Anterior cingulate cortex (tissue), 58 donors: ENCODE measurements at regions not wholly inside any gene's neighbourhood (a gene's known extent, or its start where the extent isn't known, plus 50 kb on each side); places are given as distances from the start of the nearest gene placed in this dataset.
A peak's percentile ranks its signal among the peaks of the same experiment; 100 is the strongest.
"Not testable (repeated sequence)": the region's sequence is repeated elsewhere in the genome, so short reads cannot be mapped to it uniquely, and the experiment has no call there.

ENCODE experiments used
- DNase-seq, 58 donors: peaks; one replicate each; lab custom pipeline; 2025; lab: John Stamatoyannopoulos, UW

DNA sequence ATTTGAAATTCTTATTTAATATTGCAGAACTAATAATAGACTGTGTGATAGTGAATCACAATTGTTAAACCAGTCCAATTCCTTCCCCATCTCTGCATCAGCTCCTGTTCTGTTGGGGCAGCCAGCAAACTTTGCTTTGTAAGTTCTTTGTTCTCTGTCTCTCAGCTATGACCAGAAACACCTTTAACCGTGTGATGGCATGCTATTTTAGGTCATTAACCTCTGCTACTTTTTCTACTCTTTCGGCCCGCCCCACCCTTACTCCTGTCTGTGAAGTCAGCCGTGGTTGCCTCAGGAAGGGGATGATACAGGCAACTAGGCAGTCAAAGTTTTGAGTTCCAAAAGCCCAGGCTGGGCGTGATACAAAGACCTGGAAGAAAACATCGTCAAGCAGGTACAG lies 51.3 kb upstream of the EGFL6 start:
- no peak for DNase-seq

- no peak for DNase-seq
Measured at GRCh38 chrX:13515211-13515930, 54.0 kb upstream of the EGFL6 start.

DNA sequence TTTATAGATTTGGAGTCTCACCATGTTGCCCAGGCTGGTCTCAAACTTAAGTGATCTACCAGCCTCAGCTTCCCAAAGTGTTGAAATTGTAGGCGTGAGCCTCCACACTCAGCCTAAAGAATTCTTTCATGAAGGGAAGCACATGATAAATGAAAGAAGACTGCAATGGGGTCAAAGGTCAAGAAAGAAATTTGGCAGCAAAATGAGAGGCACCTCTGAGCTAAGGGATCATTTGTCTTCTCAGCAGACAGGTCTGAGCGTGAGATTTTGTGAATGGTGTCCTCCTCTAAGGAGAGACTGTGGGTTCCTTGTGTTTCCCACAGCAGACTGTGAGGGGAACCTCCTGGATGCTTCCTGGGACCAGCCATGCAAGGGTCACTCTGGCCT lies 57.5 kb upstream of the EGFL6 start:
- no peak for DNase-seq

DNA sequence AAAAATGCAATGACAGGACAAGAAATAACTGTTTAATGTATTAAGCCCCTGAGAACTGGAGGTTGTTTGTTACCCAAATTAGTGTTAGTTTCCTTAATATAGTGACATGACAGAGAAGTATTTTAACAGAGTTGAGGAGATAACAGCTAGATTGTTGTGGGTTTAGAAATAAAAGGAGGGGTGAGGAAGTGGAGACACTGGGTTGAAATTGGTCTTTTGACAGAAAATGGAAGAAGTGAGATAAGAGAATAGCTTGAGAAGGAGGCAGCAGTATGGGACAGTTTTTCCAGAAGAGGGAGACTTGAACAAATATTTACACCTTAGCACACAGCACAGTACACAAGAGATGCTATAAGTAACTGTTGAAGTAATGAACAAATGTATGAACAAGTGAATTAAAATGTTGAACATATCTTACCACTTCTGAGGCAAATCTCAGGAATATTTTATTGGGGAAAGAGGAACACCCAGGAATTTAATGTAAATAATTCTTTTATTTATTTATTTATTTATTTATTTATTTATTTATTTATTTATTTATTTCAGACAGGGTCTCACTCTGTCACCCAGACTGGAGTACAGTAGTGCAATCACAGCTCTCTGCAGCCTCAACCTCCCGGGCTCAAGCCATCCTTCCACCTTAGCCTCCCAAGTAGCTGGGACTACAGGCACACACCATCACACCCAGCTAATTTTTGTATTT lies 58.0 kb upstream of the EGFL6 start:
- no peak for DNase-seq

DNA sequence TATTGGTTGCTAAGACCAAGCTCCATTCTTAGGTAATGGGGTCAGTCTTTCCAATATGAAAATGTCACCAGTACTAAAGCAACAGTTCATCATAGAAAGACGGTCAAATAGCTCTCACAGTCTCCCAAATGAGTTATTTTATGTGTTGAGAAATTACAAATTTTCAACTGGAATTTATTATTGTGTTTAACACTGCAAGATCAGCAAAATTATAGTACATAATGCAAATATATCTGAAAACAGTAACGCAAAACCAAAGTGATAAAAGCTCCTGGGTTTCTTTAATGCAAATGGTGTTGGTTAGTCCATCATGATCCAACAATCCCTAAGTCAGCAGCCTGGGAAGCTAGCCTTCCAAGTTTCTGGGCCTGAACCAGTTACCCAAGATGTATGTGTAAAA lies 61.5 kb upstream of the EGFL6 start:
- DNase-seq = no peak

DNA sequence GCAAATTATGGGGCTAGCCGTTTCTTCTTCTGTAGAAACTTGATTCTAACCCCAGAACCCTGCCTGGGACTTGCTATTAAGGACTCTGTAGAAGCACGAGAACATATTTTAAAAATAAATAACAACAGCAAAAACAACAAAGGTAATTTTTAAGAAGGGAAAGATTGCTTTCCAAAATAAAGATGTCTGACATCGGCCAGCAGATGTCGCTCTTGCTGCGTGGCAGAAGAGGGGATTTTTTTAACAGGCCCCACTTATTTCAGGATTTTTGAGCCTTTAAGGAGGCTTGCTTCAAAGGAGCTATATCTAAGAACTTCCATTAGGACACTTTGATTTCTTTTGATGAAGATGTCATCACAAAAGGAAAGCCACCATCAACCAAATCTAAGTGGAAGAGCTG lies 62.8 kb upstream of the EGFL6 start:
- DNase-seq = peak in 15 of 58 donors; percentile 0 to 20 (median 1)

- no peak for DNase-seq
Measured at GRCh38 chrX:13502590-13502989, 66.8 kb upstream of the EGFL6 start.

DNA sequence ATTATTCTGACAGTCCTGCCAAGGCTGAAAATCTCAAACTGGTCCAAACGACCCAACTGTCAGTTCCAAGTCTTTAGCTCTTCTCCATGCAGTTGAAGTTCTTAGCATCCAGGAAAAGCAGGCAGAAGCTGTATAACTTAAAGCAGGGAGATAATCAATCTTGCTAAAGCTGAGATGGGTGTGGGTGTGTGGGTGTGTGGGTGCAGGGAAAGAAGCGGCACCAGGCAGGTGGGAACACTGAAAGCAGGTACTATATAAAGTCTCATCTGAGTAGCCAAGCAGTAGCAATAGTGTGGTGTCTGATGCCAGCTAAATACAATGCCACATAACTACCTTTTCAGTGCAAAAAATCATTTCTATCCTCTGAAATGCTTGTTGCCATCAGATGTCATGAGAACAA lies 69.7 kb upstream of the EGFL6 start:
- DNase-seq = no peak

DNA sequence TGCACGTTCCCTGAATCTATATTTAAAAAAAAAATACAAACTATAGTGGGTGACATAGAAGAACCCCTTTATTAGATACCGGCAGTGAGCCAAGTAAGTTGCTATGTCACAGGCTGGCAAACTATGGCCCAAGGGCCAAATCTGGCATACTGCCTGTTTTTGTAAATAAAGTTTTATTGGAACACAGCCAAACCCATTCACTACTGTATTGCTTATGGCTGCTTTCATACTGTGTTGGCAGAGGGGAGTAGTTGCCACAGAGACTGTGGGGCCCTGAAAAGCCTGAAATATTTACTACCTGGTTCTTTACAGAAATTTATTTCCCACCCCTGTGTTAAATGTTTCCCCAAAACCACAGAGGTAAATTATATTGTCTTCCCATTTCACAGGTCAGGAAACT lies 71.2 kb upstream of the EGFL6 start:
- no peak for DNase-seq

DNA sequence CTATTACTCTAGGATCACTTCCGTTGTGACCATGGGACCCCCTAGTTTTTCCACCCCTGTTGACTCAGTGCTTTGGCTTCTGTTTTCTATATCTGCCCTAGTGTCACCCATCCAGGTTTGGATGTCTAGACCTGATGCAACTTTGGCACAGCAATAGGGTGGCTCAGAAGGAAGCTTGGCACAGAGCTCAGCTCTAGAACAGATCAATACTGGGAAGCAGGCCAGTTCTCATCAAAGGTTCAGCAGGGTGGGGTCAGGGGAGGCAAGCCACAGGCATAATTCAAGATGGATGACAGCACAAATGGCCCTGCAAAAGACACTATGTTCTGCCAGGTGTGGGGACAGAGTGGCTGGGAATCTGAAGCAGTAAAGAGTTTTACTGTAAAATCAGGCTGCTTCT lies 74.2 kb upstream of the EGFL6 start:
- DNase-seq = no peak

- DNase-seq = no peak
Measured at GRCh38 chrX:13494562-13494961, 74.8 kb upstream of the EGFL6 start.

DNA sequence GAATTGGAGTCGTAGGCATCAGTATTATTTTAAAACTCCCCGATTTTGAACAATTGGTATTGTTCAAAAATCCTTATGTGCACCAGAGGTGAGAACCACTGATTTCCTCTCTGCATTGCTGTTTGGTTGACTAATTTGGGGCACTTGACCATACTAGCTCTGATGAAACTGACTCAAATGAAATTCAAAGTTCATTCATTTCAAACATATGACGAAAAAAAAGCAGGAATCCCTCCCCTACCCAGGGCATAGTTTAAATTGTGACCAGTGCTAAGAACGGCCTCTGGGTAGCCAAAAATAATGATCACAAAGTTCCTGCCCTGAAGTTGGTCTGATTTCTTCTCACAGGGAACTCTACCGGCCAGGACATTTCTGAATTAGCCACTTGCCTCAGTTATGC lies 75.7 kb upstream of the EGFL6 start:
- no peak for DNase-seq

GRCh38 chrX:13492286-13492685 lies 77.1 kb upstream of the EGFL6 start:
- DNase-seq = no peak

DNA sequence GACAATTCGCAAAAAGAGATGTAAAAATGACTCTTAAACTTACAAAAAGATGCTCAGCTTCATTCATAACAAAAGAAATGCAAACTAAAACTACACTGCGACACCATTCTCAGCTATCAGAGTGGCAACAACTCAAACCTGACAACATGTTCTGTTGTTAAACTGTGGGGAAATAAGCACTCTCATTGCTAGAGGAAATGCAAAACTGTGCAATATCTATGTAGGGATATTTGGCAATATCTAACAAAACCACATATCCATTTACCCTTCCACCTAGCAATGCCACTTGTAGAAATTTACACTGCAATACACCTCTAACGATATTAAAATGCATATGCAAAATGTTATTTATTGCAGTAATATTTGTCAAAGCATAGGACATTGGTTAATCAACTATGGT lies 78.3 kb upstream of the EGFL6 start:
- DNase-seq = no peak

DNA sequence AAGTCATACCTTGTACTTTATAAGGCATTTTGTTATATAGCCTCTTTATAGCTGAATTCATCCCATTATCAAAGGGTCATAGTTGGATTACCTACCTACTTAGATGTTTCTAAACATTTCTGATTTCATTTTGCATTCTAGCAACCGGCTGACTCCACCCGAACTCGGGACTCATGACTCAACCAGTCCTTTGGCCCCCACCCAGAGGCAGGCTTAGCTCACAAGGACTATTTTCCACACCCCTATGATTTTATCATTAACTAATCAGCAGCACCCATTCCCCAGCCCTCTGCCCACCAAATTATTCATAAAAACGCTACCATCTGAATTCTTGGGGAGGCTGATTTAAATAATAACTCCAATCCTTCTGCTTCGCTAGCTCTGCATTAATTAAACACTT lies 79.9 kb upstream of the EGFL6 start:
- no peak for DNase-seq

- peak in 26 of 58 donors; percentile 0 to 57 (median 6) for DNase-seq
Measured at GRCh38 chrX:13487731-13488505, 81.5 kb upstream of the EGFL6 start.

- no peak for DNase-seq
Measured at GRCh38 chrX:13485167-13485566, 84.2 kb upstream of the EGFL6 start.

GRCh38 chrX:13483773-13484172 lies 85.6 kb upstream of the EGFL6 start:
- DNase-seq = no peak

- no peak for DNase-seq
Measured at GRCh38 chrX:13482746-13483541, 86.5 kb upstream of the EGFL6 start.

DNA sequence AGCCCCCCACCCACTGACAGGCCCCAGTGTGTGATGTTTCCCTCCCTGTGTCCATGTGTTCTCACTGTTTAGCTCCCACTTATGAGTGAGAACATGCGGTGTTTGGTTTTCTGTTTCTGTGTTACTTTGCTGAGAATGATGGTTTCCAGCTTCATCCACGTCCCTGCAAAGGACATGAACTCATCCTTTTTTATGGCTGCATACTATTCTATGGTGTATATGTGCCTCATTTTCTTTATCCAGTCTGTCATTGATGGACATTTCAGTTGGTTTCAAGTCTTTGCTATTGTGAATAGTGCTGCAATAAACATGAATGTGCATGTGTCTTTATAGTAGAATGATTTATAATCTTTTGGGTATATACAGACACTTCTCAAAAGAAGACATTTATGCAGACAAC lies 88.6 kb upstream of the EGFL6 start:
- DNase-seq = not testable (repeated sequence)

DNA sequence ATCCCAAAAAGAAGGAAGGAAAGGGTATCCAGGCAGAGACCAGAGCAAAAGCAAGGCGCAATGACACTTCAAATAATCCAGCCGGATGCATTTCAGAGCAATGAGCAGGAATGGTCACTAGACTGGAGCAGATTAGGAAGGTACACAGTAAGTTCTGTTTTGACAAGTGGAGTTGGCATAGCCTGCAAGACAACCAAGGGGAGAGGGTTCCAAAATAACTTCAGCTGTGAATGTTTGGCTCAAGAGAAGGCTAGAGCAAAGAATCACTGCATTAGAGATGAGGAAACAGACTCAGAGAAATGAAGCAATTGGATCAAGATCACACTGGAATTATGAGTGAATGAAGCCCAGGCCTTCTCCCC lies 90.0 kb upstream of the EGFL6 start:
- DNase-seq = no peak
